ENCODE measurements at regions not wholly inside any gene's neighbourhood (a gene's known extent, or its start where the extent isn't known, plus 50 kb on each side); places are given as distances from the start of the nearest gene placed in this dataset.

DNA sequence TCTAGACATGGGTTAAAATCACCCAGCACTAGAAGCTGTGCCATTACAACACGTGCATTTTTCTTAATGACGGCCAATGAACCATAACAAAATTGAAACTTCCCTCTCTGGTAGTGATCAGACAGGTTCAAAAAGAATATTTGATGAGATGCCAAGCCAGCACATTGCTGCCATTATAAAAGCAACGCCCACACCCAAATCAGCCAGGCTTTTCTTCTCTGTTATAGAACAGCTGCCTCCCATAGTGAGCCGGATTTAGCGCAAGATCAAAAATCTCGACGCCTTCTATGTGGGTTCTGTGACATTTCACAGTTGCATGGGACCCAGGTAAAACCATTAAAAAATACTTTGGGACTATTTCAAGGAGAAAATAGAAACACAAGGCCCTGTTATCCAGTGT is 1158.0 kb downstream of the EFNB2 start (continued):
- TF ChIP-seq, protein P1, sequence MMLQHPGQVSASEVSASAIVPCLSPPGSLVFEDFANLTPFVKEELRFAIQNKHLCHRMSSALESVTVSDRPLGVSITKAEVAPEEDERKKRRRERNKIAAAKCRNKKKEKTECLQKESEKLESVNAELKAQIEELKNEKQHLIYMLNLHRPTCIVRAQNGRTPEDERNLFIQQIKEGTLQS (IDR thresholded peaks at IDR 0.05) = no peak
- TF ChIP-seq TCF7L2 (IDR thresholded peaks at IDR 0.05; ENCODE audit: borderline replicate concordance, extremely low read depth, insufficient read depth, insufficient read length) (no peak), POLR2A (IDR thresholded peaks at IDR 0.05; ENCODE audit: borderline replicate concordance, extremely low read depth, insufficient read depth, insufficient read length) (no peak), ZNF274 (IDR thresholded peaks at IDR 0.05; ENCODE audit: low read depth, low read length) (no peak), ELF1 (IDR thresholded peaks at IDR 0.05; ENCODE audit: borderline replicate concordance, low read depth) (no peak), SP1 (IDR thresholded peaks at IDR 0.05; ENCODE audit: low read depth) (no peak), CEBPB (IDR thresholded peaks at IDR 0.05; ENCODE audit: low read depth) (no peak), CBX3 (IDR thresholded peaks at IDR 0.05; ENCODE audit: low read depth) (no peak), SIN3A (IDR thresholded peaks at IDR 0.05; ENCODE audit: low read depth) (no peak), EZH2phosphoT487 (IDR thresholded peaks at IDR 0.05; ENCODE audit: borderline replicate concordance) (no peak), SRF (IDR thresholded peaks at IDR 0.05; ENCODE audit: low read depth) (no peak)

- no TSS peak for BruUV-seq (replicated peaks)
- Histone ChIP-seq H3K36me3 (ENCODE audit: control insufficient read depth in 1 of 2, insufficient read depth in 2 of 2, low read length in 2 of 2) (no peaks in the 10 kb centered on the region), H3K9me2 (ENCODE audit: insufficient read depth) (no peaks in the 10 kb centered on the region), H3K9me3 (ENCODE audit: control insufficient read depth in 1 of 2, insufficient read depth in 1 of 2, low read depth in 1 of 2, low read length in 2 of 2) (no peaks in the 10 kb centered on the region), H3K27me3 (ENCODE audit: insufficient read depth, low read length) (no peaks in the 10 kb centered on the region), H3K79me2 (ENCODE audit: insufficient read depth, low read length) (no peaks in the 10 kb centered on the region), H3K9ac (ENCODE audit: low read length) (no peak overlapping the region), H4K20me1 (ENCODE audit: insufficient read depth) (no peaks in the 10 kb centered on the region), H3K27ac (ENCODE audit: low read depth, low read length) (no peak overlapping the region), H3K4me3 (replicated peaks in 1 of 2; ENCODE audit: low read depth in 1 of 2, low read length in 2 of 2) (no peak overlapping the region), H3K4me2 (ENCODE audit: low read length) (no peak overlapping the region), H2AFZ (ENCODE audit: low read depth, low read length, poor library complexity, severe bottlenecking) (no peak overlapping the region), H3K4me1 (ENCODE audit: control insufficient read depth in 1 of 2, insufficient read depth in 2 of 2, low read length in 2 of 2) (no peaks in the 10 kb centered on the region)
- no peak for ATAC-seq
- ChIA-PET CTCF (interaction anchor here (1.0 kb wide), 1 partner anchor 41 kb away, joined by 3 read pairs; no protein-coding TSS in a partner anchor), POLR2A (no interaction called here), RAD21 (ENCODE audit: low non-redundant PET in 1 of 2, low total read pairs in 2 of 2, uncharacterized antibody in 2 of 2, unreplicated experiment in 2 of 2) (no interaction called here)
- no peak for DNase-seq (ENCODE audit: low read depth, low spot score)
- TF ChIP-seq POLR2AphosphoS5 (IDR thresholded peaks at IDR 0.05; ENCODE audit: low read depth, low read length) (no peak), ZNF274 (IDR thresholded peaks at IDR 0.05; ENCODE audit: low read depth, low read length) (no peak), MAX (IDR thresholded peaks at IDR 0.05) (no peak), EZH2phosphoT487 (IDR thresholded peaks at IDR 0.05; ENCODE audit: borderline replicate concordance) (no peak), EZH2 (IDR thresholded peaks at IDR 0.05) (no peak), EGR1 (IDR thresholded peaks at IDR 0.05; ENCODE audit: low read depth) (no peak)
- TF ChIP-seq, protein P2, sequence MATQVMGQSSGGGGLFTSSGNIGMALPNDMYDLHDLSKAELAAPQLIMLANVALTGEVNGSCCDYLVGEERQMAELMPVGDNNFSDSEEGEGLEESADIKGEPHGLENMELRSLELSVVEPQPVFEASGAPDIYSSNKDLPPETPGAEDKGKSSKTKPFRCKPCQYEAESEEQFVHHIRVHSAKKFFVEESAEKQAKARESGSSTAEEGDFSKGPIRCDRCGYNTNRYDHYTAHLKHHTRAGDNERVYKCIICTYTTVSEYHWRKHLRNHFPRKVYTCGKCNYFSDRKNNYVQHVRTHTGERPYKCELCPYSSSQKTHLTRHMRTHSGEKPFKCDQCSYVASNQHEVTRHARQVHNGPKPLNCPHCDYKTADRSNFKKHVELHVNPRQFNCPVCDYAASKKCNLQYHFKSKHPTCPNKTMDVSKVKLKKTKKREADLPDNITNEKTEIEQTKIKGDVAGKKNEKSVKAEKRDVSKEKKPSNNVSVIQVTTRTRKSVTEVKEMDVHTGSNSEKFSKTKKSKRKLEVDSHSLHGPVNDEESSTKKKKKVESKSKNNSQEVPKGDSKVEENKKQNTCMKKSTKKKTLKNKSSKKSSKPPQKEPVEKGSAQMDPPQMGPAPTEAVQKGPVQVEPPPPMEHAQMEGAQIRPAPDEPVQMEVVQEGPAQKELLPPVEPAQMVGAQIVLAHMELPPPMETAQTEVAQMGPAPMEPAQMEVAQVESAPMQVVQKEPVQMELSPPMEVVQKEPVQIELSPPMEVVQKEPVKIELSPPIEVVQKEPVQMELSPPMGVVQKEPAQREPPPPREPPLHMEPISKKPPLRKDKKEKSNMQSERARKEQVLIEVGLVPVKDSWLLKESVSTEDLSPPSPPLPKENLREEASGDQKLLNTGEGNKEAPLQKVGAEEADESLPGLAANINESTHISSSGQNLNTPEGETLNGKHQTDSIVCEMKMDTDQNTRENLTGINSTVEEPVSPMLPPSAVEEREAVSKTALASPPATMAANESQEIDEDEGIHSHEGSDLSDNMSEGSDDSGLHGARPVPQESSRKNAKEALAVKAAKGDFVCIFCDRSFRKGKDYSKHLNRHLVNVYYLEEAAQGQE (IDR thresholded peaks at IDR 0.05; ENCODE audit: low read depth) = no peak
- intact Hi-C loops (cut with micrococcal nuclease) = no loop called here
Measured at GRCh38 chr13:105370011-105370650, 1165.3 kb downstream of the EFNB2 start.

All from HCT116 (cell line).